ENCODE measurements at regions not wholly inside any gene's neighbourhood (a gene's known extent, or its start where the extent isn't known, plus 50 kb on each side); places are given as distances from the start of the nearest gene placed in this dataset.

DNA sequence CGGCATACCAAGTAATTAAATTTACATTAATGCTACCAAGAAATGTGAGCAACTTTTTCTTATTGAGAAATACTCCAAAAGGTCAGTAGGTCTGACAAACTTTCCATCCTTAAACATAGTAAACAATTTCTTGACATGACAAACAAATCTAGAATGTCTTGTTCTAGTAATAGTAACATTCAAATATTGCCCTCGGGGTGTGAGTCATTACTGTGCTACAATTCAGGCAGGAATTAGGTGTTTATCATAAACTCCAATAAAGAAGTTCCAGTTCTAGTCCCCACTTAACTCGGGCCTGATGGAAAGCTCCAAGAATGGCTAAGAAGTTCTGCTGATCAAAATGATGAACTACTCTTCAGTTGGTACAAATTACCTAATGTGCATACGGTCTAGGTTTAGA lies 235.6 kb upstream of the TUSC1 start:
- no peak for TF ChIP-seq POLR2A (IDR thresholded peaks at IDR 0.05)
- TF ChIP-seq, protein P1, sequence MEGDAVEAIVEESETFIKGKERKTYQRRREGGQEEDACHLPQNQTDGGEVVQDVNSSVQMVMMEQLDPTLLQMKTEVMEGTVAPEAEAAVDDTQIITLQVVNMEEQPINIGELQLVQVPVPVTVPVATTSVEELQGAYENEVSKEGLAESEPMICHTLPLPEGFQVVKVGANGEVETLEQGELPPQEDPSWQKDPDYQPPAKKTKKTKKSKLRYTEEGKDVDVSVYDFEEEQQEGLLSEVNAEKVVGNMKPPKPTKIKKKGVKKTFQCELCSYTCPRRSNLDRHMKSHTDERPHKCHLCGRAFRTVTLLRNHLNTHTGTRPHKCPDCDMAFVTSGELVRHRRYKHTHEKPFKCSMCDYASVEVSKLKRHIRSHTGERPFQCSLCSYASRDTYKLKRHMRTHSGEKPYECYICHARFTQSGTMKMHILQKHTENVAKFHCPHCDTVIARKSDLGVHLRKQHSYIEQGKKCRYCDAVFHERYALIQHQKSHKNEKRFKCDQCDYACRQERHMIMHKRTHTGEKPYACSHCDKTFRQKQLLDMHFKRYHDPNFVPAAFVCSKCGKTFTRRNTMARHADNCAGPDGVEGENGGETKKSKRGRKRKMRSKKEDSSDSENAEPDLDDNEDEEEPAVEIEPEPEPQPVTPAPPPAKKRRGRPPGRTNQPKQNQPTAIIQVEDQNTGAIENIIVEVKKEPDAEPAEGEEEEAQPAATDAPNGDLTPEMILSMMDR (IDR thresholded peaks at IDR 0.05), result no peak

Measured in testis (tissue), 2 donors.